HL-60 (cell line): ENCODE measurements at regions not wholly inside any gene's neighbourhood (a gene's known extent, or its start where the extent isn't known, plus 50 kb on each side); places are given as distances from the start of the nearest gene placed in this dataset.
"Not testable (repeated sequence)": the region's sequence is repeated elsewhere in the genome, so short reads cannot be mapped to it uniquely, and the experiment has no call there.

Experiments used
- DNase-seq, 2 experiments: peaks; one replicate each; pipeline ENCODE4 v3.0.0-alpha.2; 2010 to 2020; ENCODE audit warnings: low read depth in 1 of 2, low spot score in 1 of 2
- H3K27ac ChIP-seq: fragments of 250-450 bp; sonication (Bioruptor Pico); replicated peaks from 2 replicates; pipeline ENCODE4 v1.5.1; 2020; ENCODE audit warnings: mild to moderate bottlenecking, moderate library complexity
- H3K27me3 ChIP-seq: fragments of 250-450 bp; sonication (Bioruptor Pico); 2 replicates; pipeline ENCODE4 v1.5.1; 2021; ENCODE audit warnings: mild to moderate bottlenecking, moderate library complexity; ENCODE audit not compliant: insufficient read depth, poor library complexity, severe bottlenecking
- H3K4me3 ChIP-seq: replicated peaks from 2 replicates; pipeline ENCODE4 v1.5.1; 2011; ENCODE audit warnings: mild to moderate bottlenecking, control low read depth, low read length; ENCODE audit not compliant: insufficient read depth
- CTCF ChIP-seq: IDR thresholded peaks from one replicate; pipeline ENCODE4 v1.5.1; 2011; ENCODE audit warnings: low read length, control low read depth, inconsistent platforms; ENCODE audit not compliant: insufficient read depth
- GABPA ChIP-seq: IDR thresholded peaks from 2 replicates; pipeline ENCODE4 v1.6.1; 2012; ENCODE audit warnings: low read depth
- POLR2AphosphoS5 ChIP-seq: IDR thresholded peaks from 2 replicates; pipeline ENCODE4 v1.6.1; 2012; ENCODE audit warnings: low read depth
- REST ChIP-seq: IDR thresholded peaks from 2 replicates; pipeline ENCODE4 v1.6.1; 2012; ENCODE audit warnings: low read depth; ENCODE audit not compliant: insufficient replicate concordance
- SPI1 ChIP-seq: IDR thresholded peaks from 2 replicates; pipeline ENCODE4 v1.6.1; 2012; ENCODE audit warnings: low read depth, mild to moderate bottlenecking, borderline replicate concordance

- H3K27me3 ChIP-seq, result no peaks in the 10 kb centered on the region
- DNase-seq, result no peak
- TF ChIP-seq SPI1, result 0 out of 2 replicates have a peak, but pooled peaks have one; percentile 14
- no peak for TF ChIP-seq CTCF
- H3K27ac ChIP-seq, result no peak overlapping the region
- H3K4me3 ChIP-seq, result no peak overlapping the region
Observed at GRCh38 chr1:188719735-188720134, 1757.9 kb downstream of the BRINP3 start.

GRCh38 chr1:188723332-188724020 is 1754.2 kb downstream of the BRINP3 start:
- no peak for DNase-seq
- H3K27ac ChIP-seq, result no peak overlapping the region
- TF ChIP-seq GABPA, result no peak
- no peak for TF ChIP-seq CTCF
- no peak for TF ChIP-seq POLR2AphosphoS5
- TF ChIP-seq REST, result no peak
- no peak for TF ChIP-seq SPI1

GRCh38 chr1:188729039-188729438 is 1748.6 kb downstream of the BRINP3 start:
- no peak for DNase-seq
- Histone ChIP-seq H3K27me3 (no peaks in the 10 kb centered on the region), H3K4me3 (no peak overlapping the region), H3K27ac (no peak overlapping the region)
- TF ChIP-seq SPI1 (no peak), CTCF (no peak), GABPA (no peak), REST (no peak), POLR2AphosphoS5 (no peak)

More at GRCh38 chr1:188723332-188724020, 1754.2 kb downstream of the BRINP3 start:
- Histone ChIP-seq H3K27me3 (no peaks in the 10 kb centered on the region), H3K4me3 (no peak overlapping the region)

DNA sequence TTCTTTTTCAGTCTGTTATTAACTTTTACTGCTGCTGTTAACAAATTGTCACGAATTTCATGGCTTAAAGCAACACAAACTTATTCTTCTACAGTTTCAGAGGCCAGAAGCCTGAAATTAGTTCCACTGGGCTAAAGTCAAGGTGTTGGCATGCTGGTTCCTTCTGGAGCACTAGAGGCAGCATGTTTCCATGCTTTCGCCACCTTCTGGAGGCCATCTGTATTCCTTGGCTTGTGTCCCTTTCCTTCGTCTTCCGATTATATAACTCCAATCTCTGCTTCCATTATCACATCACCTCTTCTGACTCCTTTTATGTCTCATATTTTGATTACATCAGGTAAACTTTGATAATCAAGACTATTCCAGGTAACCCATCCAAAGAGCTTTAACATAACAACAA is 1742.1 kb downstream of the BRINP3 start:
- H3K27ac ChIP-seq, result no peak overlapping the region
- DNase-seq, result no peak
- no peak overlapping the region for H3K4me3 ChIP-seq
- no peaks in the 10 kb centered on the region for H3K27me3 ChIP-seq
- TF ChIP-seq POLR2AphosphoS5 (no peak), GABPA (no peak), CTCF (no peak), REST (no peak), SPI1 (no peak)

DNA sequence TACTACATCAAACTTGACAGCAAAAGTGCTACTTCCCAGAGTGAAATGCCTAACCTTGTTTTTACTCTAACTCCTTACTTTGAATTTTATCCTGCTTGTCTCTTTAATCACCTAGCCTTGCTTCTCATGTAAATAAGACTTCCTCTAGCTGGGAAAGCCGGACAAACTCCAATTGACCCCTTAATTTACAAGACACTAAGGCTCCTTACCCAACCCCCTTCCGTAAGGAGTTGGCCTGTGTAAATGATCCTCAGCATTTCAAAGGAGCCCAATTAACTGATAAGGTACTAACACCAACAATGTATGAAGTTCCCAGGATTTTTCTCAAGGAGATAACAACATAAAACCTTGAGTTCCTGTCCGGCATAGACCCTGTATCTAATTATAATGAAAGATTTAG is 1728.4 kb downstream of the BRINP3 start:
- not testable (repeated sequence) for H3K27me3 ChIP-seq, DNase-seq, H3K4me3 ChIP-seq, H3K27ac ChIP-seq
